Neural progenitor cell (in vitro differentiated cells): ENCODE measurements at regions not wholly inside any gene's neighbourhood (a gene's known extent, or its start where the extent isn't known, plus 50 kb on each side); places are given as distances from the start of the nearest gene placed in this dataset. TPM values are rescaled to one million over a fixed set of nuclear protein-coding genes. Genes with fewer than 3 reads are reported as not detected.

Experiments used
- DNase-seq: peaks from one replicate; pipeline ENCODE4 v3.0.0-alpha.2; 2016; ENCODE audit warnings: low spot score
- H2AFZ ChIP-seq: fragments of 200-600 bp; sonication (generic); replicated peaks from 2 replicates; pipeline ENCODE4 v1.6.1; 2016; ENCODE audit warnings: antibody characterized with exemption
- H3F3A ChIP-seq: fragments of 200-600 bp; sonication (generic); 2 replicates; pipeline ENCODE4 v1.6.1; 2016; ENCODE audit warnings: antibody characterized with exemption, low read depth
- H3K27ac ChIP-seq: fragments of 200-600 bp; sonication (generic); 2 replicates; pipeline ENCODE4 v1.5.1; 2016; ENCODE audit warnings: mild to moderate bottlenecking
- H3K27me3 ChIP-seq: fragments of 200-600 bp; sonication (generic); 2 replicates; pipeline ENCODE4 v1.6.1; 2016; ENCODE audit warnings: mild to moderate bottlenecking, moderate library complexity
- H3K36me3 ChIP-seq: fragments of 200-600 bp; sonication (generic); 2 replicates; pipeline ENCODE4 v1.5.1; 2016
- H3K4me1 ChIP-seq: fragments of 200-600 bp; sonication (generic); 2 replicates; pipeline ENCODE4 v1.6.1; 2016; ENCODE audit warnings: mixed run types
- H3K4me2 ChIP-seq: fragments of 200-600 bp; sonication (generic); 2 replicates; pipeline ENCODE4 v1.6.1; 2016
- H3K4me3 ChIP-seq: fragments of 200-600 bp; sonication (generic); 2 replicates; pipeline ENCODE4 v1.5.1; 2016
- H3K79me2 ChIP-seq: fragments of 200-600 bp; sonication (generic); 2 replicates; pipeline ENCODE4 v1.6.1; 2016; ENCODE audit warnings: low read depth
- H3K9ac ChIP-seq: fragments of 200-600 bp; sonication (generic); 2 replicates; pipeline ENCODE4 v1.6.1; 2016
- H3K9me3 ChIP-seq: fragments of 200-600 bp; sonication (generic); 2 replicates; pipeline ENCODE4 v1.5.1; 2016; ENCODE audit warnings: low read depth
- H4K20me1 ChIP-seq: fragments of 200-600 bp; sonication (generic); 2 replicates; pipeline ENCODE4 v1.6.1; 2016; ENCODE audit warnings: low read depth
- H3K27ac Mint-ChIP-seq: 3 replicates; pipeline ENCODE4 v1.8.0; 2021; ENCODE audit warnings: mixed read lengths
- H3K27me3 Mint-ChIP-seq: 2 replicates; pipeline ENCODE4 v1.8.0; 2022; ENCODE audit warnings: low read depth, mild to moderate bottlenecking, inconsistent platforms, moderate library complexity, mixed read lengths; ENCODE audit not compliant: insufficient read depth
- H3K36me3 Mint-ChIP-seq: 3 replicates; pipeline ENCODE4 v1.8.0; 2021; ENCODE audit warnings: mixed read lengths
- H3K4me1 Mint-ChIP-seq: 3 replicates; pipeline ENCODE4 v1.8.0; 2021; ENCODE audit warnings: mixed read lengths
- H3K4me3 Mint-ChIP-seq: 3 replicates; pipeline ENCODE4 v1.8.0; 2021; ENCODE audit warnings: mild to moderate bottlenecking, moderate library complexity, mixed read lengths
- H3K9me3 Mint-ChIP-seq: 3 replicates; pipeline ENCODE4 v1.8.0; 2020; ENCODE audit warnings: mixed read lengths
- CTCF ChIP-seq: fragments of 200-600 bp; sonication (generic); IDR thresholded peaks from 2 replicates; pipeline ENCODE4 v1.5.1; 2017; ENCODE audit warnings: antibody characterized with exemption, mild to moderate bottlenecking
- EZH2 ChIP-seq: fragments of 200-600 bp; sonication (generic); IDR thresholded peaks from 2 replicates; pipeline ENCODE4 v1.6.1; 2017; ENCODE audit warnings: antibody characterized with exemption, mild to moderate bottlenecking, moderate library complexity
- EZH2phosphoT487 ChIP-seq: fragments of 200-600 bp; sonication (generic); IDR thresholded peaks from 2 replicates; pipeline ENCODE4 v1.6.1; 2017; ENCODE audit warnings: antibody characterized with exemption
- small RNA-seq: library from RNA; depleted of rRNA; stranded (forward); fragments of <200 nt; gene quantifications from one replicate; pipeline ENCODE3, GENCODE V24; 2015

- Mint-ChIP-seq H3K36me3 (peaks cover 3% of the 10 kb centered on the region), H3K4me3 (no peak overlapping the region), H3K4me1 (peaks cover 7% of the 10 kb centered on the region), H3K27me3 (peaks cover 14% of the 10 kb centered on the region), H3K9me3 (peaks cover 7% of the 10 kb centered on the region), H3K27ac (no peak overlapping the region)
- H3K27me3 ChIP-seq: no peaks in the 10 kb centered on the region
- no peaks in the 10 kb centered on the region for H4K20me1 ChIP-seq
- no peaks in the 10 kb centered on the region for H3K79me2 ChIP-seq
- no peaks in the 10 kb centered on the region for H3F3A ChIP-seq
- no peak overlapping the region for H3K4me2 ChIP-seq
- H3K9ac ChIP-seq: no peak overlapping the region
- no peak overlapping the region for H3K4me3 ChIP-seq
- H3K36me3 ChIP-seq: no peaks in the 10 kb centered on the region
- no peak for TF ChIP-seq EZH2
- no peak for TF ChIP-seq CTCF
- TF ChIP-seq EZH2phosphoT487: no peak
- H3K4me1 ChIP-seq: peaks cover 7% of the 10 kb centered on the region
- H3K27ac ChIP-seq: no peak overlapping the region
- no peak overlapping the region for H2AFZ ChIP-seq
- no peaks in the 10 kb centered on the region for H3K9me3 ChIP-seq
- DNase-seq: no peak
These were observed 59.5 kb downstream of the MYCN start for GRCh38 chr2:15999596-16000469.

- Histone ChIP-seq H3K9me3 (no peaks in the 10 kb centered on the region), H2AFZ (no peak overlapping the region), H3K79me2 (no peaks in the 10 kb centered on the region), H3K9ac (no peak overlapping the region), H3K4me2 (no peak overlapping the region), H3K4me1 (peaks cover 3% of the 10 kb centered on the region), H3K4me3 (no peak overlapping the region), H3F3A (no peaks in the 10 kb centered on the region), H4K20me1 (no peaks in the 10 kb centered on the region), H3K36me3 (no peaks in the 10 kb centered on the region), H3K27me3 (no peaks in the 10 kb centered on the region), H3K27ac (no peak overlapping the region)
- H3K36me3 Mint-ChIP-seq: no peaks in the 10 kb centered on the region
- no peak overlapping the region for H3K4me3 Mint-ChIP-seq
- TF ChIP-seq CTCF: no peak
- no peak for TF ChIP-seq EZH2phosphoT487
- TF ChIP-seq EZH2: no peak
- DNase-seq: no peak
- H3K27me3 Mint-ChIP-seq: peaks cover 6% of the 10 kb centered on the region
- no peak overlapping the region for H3K27ac Mint-ChIP-seq
- peaks cover 3% of the 10 kb centered on the region for H3K9me3 Mint-ChIP-seq
- H3K4me1 Mint-ChIP-seq: peaks cover 5% of the 10 kb centered on the region
These were observed 57.5 kb downstream of the MYCN start for GRCh38 chr2:15997728-15998280.

- DNase-seq: no peak
These were observed 56.4 kb downstream of the MYCN start for GRCh38 chr2:15996536-15997423.

More at GRCh38 chr2:15996536-15997423, 56.4 kb downstream of the MYCN start:
- Mint-ChIP-seq H3K27ac (no peak overlapping the region), H3K27me3 (peaks cover 6% of the 10 kb centered on the region), H3K4me3 (no peak overlapping the region), H3K36me3 (no peaks in the 10 kb centered on the region), H3K4me1 (peaks cover 6% of the 10 kb centered on the region), H3K9me3 (no peaks in the 10 kb centered on the region)
- H3K9ac ChIP-seq: no peak overlapping the region
- no peaks in the 10 kb centered on the region for H3K36me3 ChIP-seq
- no peak overlapping the region for H3K4me2 ChIP-seq
- H3K79me2 ChIP-seq: no peaks in the 10 kb centered on the region
- no peak for TF ChIP-seq CTCF
- no peak for TF ChIP-seq EZH2
- TF ChIP-seq EZH2phosphoT487: no peak
- peaks cover 4% of the 10 kb centered on the region for H3K4me1 ChIP-seq
- H3K27me3 ChIP-seq: no peaks in the 10 kb centered on the region
- no peaks in the 10 kb centered on the region for H3F3A ChIP-seq
- no peaks in the 10 kb centered on the region for H4K20me1 ChIP-seq
- no peak overlapping the region for H3K27ac ChIP-seq
- no peaks in the 10 kb centered on the region for H3K9me3 ChIP-seq
- H3K4me3 ChIP-seq: no peak overlapping the region
- H2AFZ ChIP-seq: no peak overlapping the region

Small RNA genes in the stretch of these regions (small RNA-seq; reads per million reads assigned to genes)
- gene AC174048.1 (not detected), gene RF00561 (not detected)
